Stimulated activated naive B cell treated with anti-CD40 and anti-IgM and Interleukin-4, amounts not matched to agents 10 μg/mL and 1 μg/mL and 100 μg/mL, for 72 hours (primary cell): ENCODE measurements at regions not wholly inside any gene's neighbourhood (a gene's known extent, or its start where the extent isn't known, plus 50 kb on each side); places are given as distances from the start of the nearest gene placed in this dataset.

Experiments used
- ATAC-seq, 2 donors: fragments of 150-1000 bp; cut with Tn5 transposase; replicated peaks; 2 replicates each; pipeline ENCODE4 v1.10.0; 2021; ENCODE audit warnings: moderate library complexity in 1 of 2
- DNase-seq: peaks from one replicate; pipeline ENCODE4 v3.0.0; 2021
- H3K27ac Mint-ChIP-seq: one replicate; pipeline ENCODE4 v1.8.0; 2022; ENCODE audit warnings: mild to moderate bottlenecking, mixed read lengths
- H3K27me3 Mint-ChIP-seq, 2 donors: one replicate each; pipeline ENCODE4 v1.8.0; 2022; ENCODE audit warnings: mixed read lengths in 2 of 2
- H3K36me3 Mint-ChIP-seq, 2 donors: one replicate each; pipeline ENCODE4 v1.8.0; 2022; ENCODE audit warnings: mixed read lengths in 2 of 2, mild to moderate bottlenecking in 1 of 2
- H3K4me1 Mint-ChIP-seq, 2 donors: one replicate each; pipeline ENCODE4 v1.8.0; 2022; ENCODE audit warnings: mixed read lengths in 2 of 2, mild to moderate bottlenecking in 1 of 2
- H3K4me3 Mint-ChIP-seq, 2 donors: one replicate each; pipeline ENCODE4 v1.8.0; 2022; ENCODE audit warnings: mild to moderate bottlenecking in 2 of 2, mixed read lengths in 2 of 2, moderate library complexity in 1 of 2
- H3K9me3 Mint-ChIP-seq, 2 donors: one replicate each; pipeline ENCODE4 v1.8.0; 2022; ENCODE audit warnings: mixed read lengths in 2 of 2, mild to moderate bottlenecking in 1 of 2

DNA sequence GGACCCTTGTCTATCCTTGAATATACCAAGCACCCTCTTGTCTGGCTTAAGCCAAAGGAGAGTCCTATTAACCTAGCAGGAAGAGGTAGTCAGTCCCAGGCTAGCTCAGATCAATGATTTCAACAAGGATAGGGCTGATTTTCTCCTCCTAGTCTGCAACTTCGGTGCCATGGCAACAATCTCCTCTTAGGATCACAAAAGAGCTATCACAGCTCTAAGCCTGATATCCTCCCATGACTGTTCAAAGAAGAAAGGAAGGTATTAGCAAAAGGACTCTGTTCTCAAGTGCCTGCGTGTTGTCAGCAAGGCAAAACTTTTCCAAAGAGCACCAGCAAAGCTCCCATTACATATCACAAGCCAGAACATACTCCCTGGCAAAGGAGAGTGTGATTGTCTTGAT, 58.7 kb upstream of the DDX18 start:
- Mint-ChIP-seq H3K27ac (no peak overlapping the region), H3K27me3 (no peaks in the 10 kb centered on the region), H3K9me3 (peaks cover 6 to 14% of the 10 kb centered on the region in 2 donors), H3K4me3 (no peak overlapping the region), H3K4me1 (no peaks in the 10 kb centered on the region), H3K36me3 (no peaks in the 10 kb centered on the region)
- ATAC-seq: no peak
- DNase-seq: no peak

DNA sequence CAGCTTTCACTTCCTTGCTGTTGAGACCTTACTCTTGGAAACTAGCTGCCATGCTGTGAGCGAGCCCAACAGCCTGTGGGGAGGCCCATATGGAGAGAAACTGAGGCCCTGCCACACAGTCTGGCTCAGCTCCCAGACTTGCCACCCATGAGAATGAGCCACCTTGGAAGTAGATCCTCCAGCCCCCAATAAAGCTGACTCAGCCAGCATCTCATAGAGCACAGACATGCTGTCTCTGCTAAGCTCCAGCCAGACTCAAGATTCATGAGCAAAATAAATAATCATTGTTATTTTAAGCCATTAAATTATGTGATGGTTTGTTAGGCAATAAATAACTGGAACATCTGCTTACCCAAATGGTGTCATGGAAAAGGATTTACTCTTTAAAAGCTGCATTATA, 53.6 kb upstream of the DDX18 start:
- Mint-ChIP-seq H3K27me3 (no peaks in the 10 kb centered on the region), H3K36me3 (no peaks in the 10 kb centered on the region), H3K27ac (no peak overlapping the region), H3K9me3 (no peaks in the 10 kb centered on the region), H3K4me3 (no peak overlapping the region), H3K4me1 (no peaks in the 10 kb centered on the region)
- ATAC-seq (no peak), DNase-seq (no peak)

DNA sequence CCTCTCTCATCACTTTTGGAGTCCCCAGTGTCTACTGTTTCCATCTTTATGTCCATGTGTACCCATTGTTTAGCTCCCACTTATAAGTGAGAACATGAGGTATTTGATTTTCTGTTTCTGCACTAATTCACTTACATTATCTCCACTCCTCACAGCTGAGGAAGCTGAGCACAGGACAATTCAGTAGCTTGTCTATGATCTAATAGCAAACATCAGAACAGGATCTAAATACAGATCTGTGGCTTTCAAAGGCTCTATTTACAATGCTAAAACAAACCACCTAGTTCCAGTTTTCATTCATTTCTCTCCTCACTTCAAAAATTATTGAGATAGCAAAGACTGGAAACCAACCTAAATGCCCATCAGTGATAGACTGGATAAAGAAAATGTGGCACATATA, 52.0 kb upstream of the DDX18 start:
- Mint-ChIP-seq H3K4me1 (no peaks in the 10 kb centered on the region), H3K4me3 (no peak overlapping the region), H3K27ac (no peak overlapping the region), H3K36me3 (no peaks in the 10 kb centered on the region), H3K27me3 (no peaks in the 10 kb centered on the region), H3K9me3 (peaks cover 0 to 1% of the 10 kb centered on the region in 2 donors)
- ATAC-seq (no peak), DNase-seq (no peak)

DNA sequence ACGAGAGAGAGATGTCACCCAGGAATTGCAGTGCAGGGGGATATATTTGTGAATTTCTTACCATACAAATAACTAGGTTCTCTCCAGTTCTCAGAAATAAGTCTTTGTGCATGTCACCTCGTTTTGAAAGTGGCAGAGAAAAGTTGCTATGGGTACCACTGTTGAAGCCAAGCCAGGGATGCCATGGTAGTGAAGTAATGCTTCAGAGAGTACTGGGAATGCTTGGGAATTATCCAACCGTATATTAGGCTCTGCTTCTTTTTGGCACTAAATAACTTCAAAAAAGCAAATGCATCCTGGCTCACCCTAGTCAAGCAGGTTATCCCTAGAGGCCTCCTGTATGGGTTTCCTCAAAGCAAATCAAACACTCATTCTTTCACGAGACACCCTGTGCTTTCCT, 50.7 kb upstream of the DDX18 start:
- H3K4me1 Mint-ChIP-seq: no peaks in the 10 kb centered on the region
- no peak overlapping the region for H3K27ac Mint-ChIP-seq
- H3K36me3 Mint-ChIP-seq: no peaks in the 10 kb centered on the region
- ATAC-seq (no peak), DNase-seq (no peak)
- H3K27me3 Mint-ChIP-seq: peaks cover 3 to 4% of the 10 kb centered on the region in 2 donors
- peaks cover 0 to 1% of the 10 kb centered on the region in 2 donors for H3K9me3 Mint-ChIP-seq
- H3K4me3 Mint-ChIP-seq: no peak overlapping the region
